ENCODE measurements at regions not wholly inside any gene's neighbourhood (a gene's known extent, or its start where the extent isn't known, plus 50 kb on each side); places are given as distances from the start of the nearest gene placed in this dataset.

DNA sequence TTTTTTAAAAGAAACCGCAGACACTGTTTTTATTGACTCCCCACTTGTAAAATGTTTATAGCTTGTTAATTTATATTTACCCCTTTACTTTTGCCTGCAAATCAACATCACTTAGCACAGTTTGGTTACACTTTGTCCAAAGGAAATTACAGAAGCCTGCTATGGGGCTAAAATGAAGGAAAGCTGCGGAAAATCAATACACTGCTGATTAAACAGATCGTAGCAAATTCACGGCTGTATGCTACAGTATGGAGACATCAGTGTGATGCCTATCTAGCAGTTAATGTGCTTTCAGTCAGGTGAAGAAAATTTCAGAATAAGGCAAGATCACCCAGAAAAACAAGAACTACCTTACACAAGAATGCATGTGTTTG, 110.0 kb downstream of the FOXG1 start:
- Histone ChIP-seq H2AFZ (ENCODE audit: low read depth) (no peak overlapping the region), H3K36me3 (ENCODE audit: insufficient read depth) (no peaks in the 10 kb centered on the region), H3K27ac (no peak overlapping the region), H4K20me1 (ENCODE audit: insufficient read depth) (no peaks in the 10 kb centered on the region), H3K27me3 (ENCODE audit: insufficient read depth, low read depth) (no peaks in the 10 kb centered on the region), H3K9ac (no peak overlapping the region), H3K4me2 (no peak overlapping the region), H3K4me3 (IDR thresholded peaks at IDR 0.05; ENCODE audit: insufficient read depth, low read depth, low read length) (no peak overlapping the region), H3K4me1 (ENCODE audit: low read depth, poor library complexity, severe bottlenecking) (no peaks in the 10 kb centered on the region), H3K79me2 (ENCODE audit: insufficient read depth, low read depth) (no peaks in the 10 kb centered on the region)
- TF ChIP-seq CTCF (conservative IDR thresholded peaks at IDR 0.05; ENCODE audit: low read depth, low read length): no peak

DNA sequence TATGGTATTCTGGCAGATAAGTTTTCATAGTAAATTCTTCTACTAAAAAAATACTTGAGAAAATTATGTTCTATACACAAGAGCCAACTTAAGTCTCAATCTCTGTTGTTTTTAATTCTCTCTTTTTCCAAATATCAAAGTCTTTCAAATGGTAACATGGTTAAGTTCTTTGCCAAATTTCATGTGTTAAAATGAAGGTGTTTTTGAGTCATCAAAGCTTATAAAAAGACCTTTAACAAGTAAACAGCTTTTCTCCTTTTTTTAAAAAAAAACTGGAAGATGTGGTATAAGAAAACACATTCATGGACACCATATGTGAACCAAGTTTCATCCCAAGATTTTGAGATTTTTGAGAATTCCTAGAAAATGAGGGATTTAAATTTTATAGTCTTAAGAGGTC, 111.3 kb downstream of the FOXG1 start:
- no peak for TF ChIP-seq CTCF (conservative IDR thresholded peaks at IDR 0.05; ENCODE audit: low read depth, low read length)

DNA sequence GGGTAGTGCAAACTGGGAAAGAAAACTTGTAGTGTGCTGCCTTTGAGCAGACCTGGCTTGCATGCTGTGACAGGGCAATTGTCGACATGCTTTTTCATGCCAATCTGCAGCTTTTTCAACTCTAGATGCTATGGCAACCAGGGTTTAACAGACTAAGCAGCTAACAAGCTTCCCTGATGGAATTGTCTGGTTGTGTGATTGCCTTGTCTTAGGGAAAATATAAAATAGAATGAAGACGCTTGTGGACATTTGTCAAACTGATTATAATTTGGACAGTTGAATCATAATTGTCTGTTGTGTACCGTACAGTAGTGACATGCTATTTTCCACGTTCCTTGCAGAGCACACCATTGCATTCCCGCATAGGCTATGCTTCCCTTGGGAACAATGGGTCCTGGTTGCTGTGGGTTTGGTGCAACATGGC, 113.0 kb downstream of the FOXG1 start:
- Histone ChIP-seq H2AFZ (ENCODE audit: low read depth) (no peak overlapping the region), H3K27ac (no peak overlapping the region), H3K36me3 (ENCODE audit: insufficient read depth) (no peaks in the 10 kb centered on the region), H4K20me1 (ENCODE audit: insufficient read depth) (no peaks in the 10 kb centered on the region), H3K79me2 (ENCODE audit: insufficient read depth, low read depth) (no peaks in the 10 kb centered on the region), H3K9ac (no peak overlapping the region), H3K4me2 (no peak overlapping the region), H3K4me1 (ENCODE audit: low read depth, poor library complexity, severe bottlenecking) (no peaks in the 10 kb centered on the region), H3K4me3 (IDR thresholded peaks at IDR 0.05; ENCODE audit: insufficient read depth, low read depth, low read length) (no peak overlapping the region), H3K27me3 (ENCODE audit: insufficient read depth, low read depth) (no peaks in the 10 kb centered on the region)
- TF ChIP-seq CTCF (conservative IDR thresholded peaks at IDR 0.05; ENCODE audit: low read depth, low read length): no peak

More for the DNA sequence above, 111.3 kb downstream of the FOXG1 start:
- no peak overlapping the region for H2AFZ ChIP-seq (ENCODE audit: low read depth)
- no peak overlapping the region for H3K4me3 ChIP-seq (IDR thresholded peaks at IDR 0.05; ENCODE audit: insufficient read depth, low read depth, low read length)
- H3K36me3 ChIP-seq (ENCODE audit: insufficient read depth): no peaks in the 10 kb centered on the region
- no peak overlapping the region for H3K4me2 ChIP-seq
- H3K9ac ChIP-seq: no peak overlapping the region
- H3K4me1 ChIP-seq (ENCODE audit: low read depth, poor library complexity, severe bottlenecking): no peaks in the 10 kb centered on the region
- H3K27ac ChIP-seq: no peak overlapping the region
- H4K20me1 ChIP-seq (ENCODE audit: insufficient read depth): no peaks in the 10 kb centered on the region
- H3K79me2 ChIP-seq (ENCODE audit: insufficient read depth, low read depth): no peaks in the 10 kb centered on the region
- H3K27me3 ChIP-seq (ENCODE audit: insufficient read depth, low read depth): no peaks in the 10 kb centered on the region

- Histone ChIP-seq H3K27ac (no peak overlapping the region), H3K27me3 (ENCODE audit: insufficient read depth, low read depth) (no peaks in the 10 kb centered on the region), H3K4me2 (no peak overlapping the region), H3K9ac (no peak overlapping the region), H3K4me1 (ENCODE audit: low read depth, poor library complexity, severe bottlenecking) (no peaks in the 10 kb centered on the region), H3K4me3 (IDR thresholded peaks at IDR 0.05; ENCODE audit: insufficient read depth, low read depth, low read length) (no peak overlapping the region), H4K20me1 (ENCODE audit: insufficient read depth) (no peaks in the 10 kb centered on the region), H3K36me3 (ENCODE audit: insufficient read depth) (no peaks in the 10 kb centered on the region), H3K79me2 (ENCODE audit: insufficient read depth, low read depth) (no peaks in the 10 kb centered on the region), H2AFZ (ENCODE audit: low read depth) (no peak overlapping the region)
- TF ChIP-seq CTCF (conservative IDR thresholded peaks at IDR 0.05; ENCODE audit: low read depth, low read length): no peak
Measured at GRCh38 chr14:28886940-28887339, 120.4 kb downstream of the FOXG1 start.

DNA sequence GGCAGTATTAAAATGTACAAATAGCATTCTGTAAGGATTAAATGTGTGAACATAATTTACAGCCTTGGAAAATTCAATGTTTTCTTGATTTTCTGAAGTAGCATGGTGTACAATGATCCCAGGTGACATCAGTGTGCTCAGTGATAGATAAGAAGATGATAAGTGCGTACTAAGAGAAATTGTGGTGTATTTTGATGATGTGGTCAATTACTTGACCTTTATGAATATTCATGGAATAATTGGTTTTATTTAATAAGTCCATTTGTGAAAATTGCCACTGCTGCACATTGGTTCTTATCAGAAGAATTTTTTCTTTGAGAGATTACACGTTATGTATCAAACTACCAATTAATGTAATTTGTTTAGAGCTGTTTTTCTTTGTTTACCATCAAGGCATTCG, 128.8 kb downstream of the FOXG1 start:
- Histone ChIP-seq H4K20me1 (ENCODE audit: insufficient read depth) (no peaks in the 10 kb centered on the region), H3K4me3 (IDR thresholded peaks at IDR 0.05; ENCODE audit: insufficient read depth, low read depth, low read length) (no peak overlapping the region), H3K36me3 (ENCODE audit: insufficient read depth) (no peaks in the 10 kb centered on the region), H3K27me3 (ENCODE audit: insufficient read depth, low read depth) (no peaks in the 10 kb centered on the region), H3K27ac (no peak overlapping the region), H2AFZ (ENCODE audit: low read depth) (no peak overlapping the region), H3K9ac (no peak overlapping the region), H3K79me2 (ENCODE audit: insufficient read depth, low read depth) (no peaks in the 10 kb centered on the region), H3K4me2 (no peak overlapping the region), H3K4me1 (ENCODE audit: low read depth, poor library complexity, severe bottlenecking) (no peaks in the 10 kb centered on the region)
- TF ChIP-seq CTCF (conservative IDR thresholded peaks at IDR 0.05; ENCODE audit: low read depth, low read length): no peak

Data from KMS-11 (cell line).